NT2/D1 (cell line): ENCODE measurements at regions not wholly inside any gene's neighbourhood (a gene's known extent, or its start where the extent isn't known, plus 50 kb on each side); places are given as distances from the start of the nearest gene placed in this dataset.

Experiments used
- DNase-seq: peaks from one replicate; pipeline ENCODE4 v3.0.0-alpha.2; 2011; ENCODE audit warnings: low read depth, low spot score
- H3K27me3 ChIP-seq: 2 replicates; pipeline ENCODE4 v1.6.0; 2011; ENCODE audit warnings: mild to moderate bottlenecking; ENCODE audit not compliant: insufficient read length, insufficient read depth
- H3K36me3 ChIP-seq: 2 replicates; pipeline ENCODE4 v1.6.1; 2011; ENCODE audit warnings: mild to moderate bottlenecking, low read length, mixed read lengths; ENCODE audit not compliant: insufficient read depth, insufficient read length
- H3K4me1 ChIP-seq: 2 replicates; pipeline ENCODE4 v1.5.1; 2011; ENCODE audit not compliant: insufficient read depth, insufficient read length
- H3K4me3 ChIP-seq: 2 replicates; pipeline ENCODE4 v1.5.1; 2011; ENCODE audit warnings: low read depth; ENCODE audit not compliant: insufficient read length
- H3K9ac ChIP-seq: 2 replicates; pipeline ENCODE4 v1.6.0; 2011; ENCODE audit warnings: low read depth; ENCODE audit not compliant: insufficient read length
- H3K9me3 ChIP-seq: 2 replicates; pipeline ENCODE4 v1.5.1; 2011; ENCODE audit warnings: mild to moderate bottlenecking, low read length; ENCODE audit not compliant: insufficient read depth
- SUZ12 ChIP-seq: IDR thresholded peaks from 2 replicates; pipeline ENCODE4 v1.6.1; 2011; ENCODE audit not compliant: insufficient read length, insufficient read depth; ENCODE audit errors: extremely low read depth
- YY1 ChIP-seq: IDR thresholded peaks from 2 replicates; pipeline ENCODE4 v1.6.1; 2011; ENCODE audit not compliant: insufficient read length, insufficient read depth
- ZNF274 ChIP-seq: IDR thresholded peaks from 2 replicates; pipeline ENCODE4 v1.6.1; 2011; ENCODE audit warnings: mild to moderate bottlenecking, low read depth, low read length

- Histone ChIP-seq H3K36me3 (no peaks in the 10 kb centered on the region), H3K9ac (no peak overlapping the region), H3K4me1 (no peaks in the 10 kb centered on the region), H3K27me3 (no peaks in the 10 kb centered on the region), H3K9me3 (no peaks in the 10 kb centered on the region), H3K4me3 (no peak overlapping the region)
- TF ChIP-seq YY1 (no peak), SUZ12 (no peak), ZNF274 (no peak)
- no peak for DNase-seq
Measured at GRCh38 chr4:20037745-20038144, 214.0 kb upstream of the SLIT2 start.

- no peak overlapping the region for H3K9ac ChIP-seq
- no peak for DNase-seq
- TF ChIP-seq ZNF274: no peak
- TF ChIP-seq SUZ12: no peak
- TF ChIP-seq YY1: no peak
- H3K27me3 ChIP-seq: no peaks in the 10 kb centered on the region
- no peaks in the 10 kb centered on the region for H3K36me3 ChIP-seq
- H3K9me3 ChIP-seq: no peaks in the 10 kb centered on the region
- no peaks in the 10 kb centered on the region for H3K4me1 ChIP-seq
- no peak overlapping the region for H3K4me3 ChIP-seq
Measured at GRCh38 chr4:20030108-20030507, 221.6 kb upstream of the SLIT2 start.

GRCh38 chr4:20028645-20029044 is 223.1 kb upstream of the SLIT2 start:
- no peaks in the 10 kb centered on the region for H3K27me3 ChIP-seq
- no peaks in the 10 kb centered on the region for H3K9me3 ChIP-seq
- no peak for TF ChIP-seq ZNF274
- TF ChIP-seq YY1: no peak
- no peak for TF ChIP-seq SUZ12
- no peak overlapping the region for H3K4me3 ChIP-seq
- H3K36me3 ChIP-seq: no peaks in the 10 kb centered on the region
- DNase-seq: no peak
- H3K4me1 ChIP-seq: no peaks in the 10 kb centered on the region
- no peak overlapping the region for H3K9ac ChIP-seq

GRCh38 chr4:20026456-20026855 is 225.2 kb upstream of the SLIT2 start:
- DNase-seq: no peak
- TF ChIP-seq YY1 (no peak), SUZ12 (no peak), ZNF274 (no peak)
- Histone ChIP-seq H3K27me3 (no peaks in the 10 kb centered on the region), H3K9ac (no peak overlapping the region), H3K9me3 (no peaks in the 10 kb centered on the region), H3K4me1 (no peaks in the 10 kb centered on the region), H3K36me3 (no peaks in the 10 kb centered on the region), H3K4me3 (no peak overlapping the region)

- Histone ChIP-seq H3K36me3 (no peaks in the 10 kb centered on the region), H3K9me3 (no peaks in the 10 kb centered on the region), H3K4me3 (no peak overlapping the region), H3K27me3 (no peaks in the 10 kb centered on the region), H3K4me1 (no peaks in the 10 kb centered on the region), H3K9ac (no peak overlapping the region)
- TF ChIP-seq YY1 (no peak), SUZ12 (no peak), ZNF274 (no peak)
- DNase-seq: no peak
Measured at GRCh38 chr4:20022471-20022870, 229.2 kb upstream of the SLIT2 start.

GRCh38 chr4:20020056-20020455 is 231.6 kb upstream of the SLIT2 start:
- no peak overlapping the region for H3K4me3 ChIP-seq
- H3K4me1 ChIP-seq: no peaks in the 10 kb centered on the region
- DNase-seq: no peak
- no peak overlapping the region for H3K9ac ChIP-seq
- H3K27me3 ChIP-seq: no peaks in the 10 kb centered on the region
- TF ChIP-seq ZNF274 (no peak), SUZ12 (no peak), YY1 (no peak)
- no peaks in the 10 kb centered on the region for H3K36me3 ChIP-seq
- H3K9me3 ChIP-seq: no peaks in the 10 kb centered on the region

- H3K4me1 ChIP-seq: no peaks in the 10 kb centered on the region
- H3K36me3 ChIP-seq: no peaks in the 10 kb centered on the region
- TF ChIP-seq YY1 (no peak), SUZ12 (no peak), ZNF274 (no peak)
- no peaks in the 10 kb centered on the region for H3K27me3 ChIP-seq
- H3K4me3 ChIP-seq: no peak overlapping the region
- H3K9me3 ChIP-seq: no peaks in the 10 kb centered on the region
- no peak for DNase-seq
- H3K9ac ChIP-seq: no peak overlapping the region
Measured at GRCh38 chr4:20019310-20020015, 232.2 kb upstream of the SLIT2 start.
